ENCODE measurements at regions not wholly inside any gene's neighbourhood (a gene's known extent, or its start where the extent isn't known, plus 50 kb on each side); places are given as distances from the start of the nearest gene placed in this dataset.

DNA sequence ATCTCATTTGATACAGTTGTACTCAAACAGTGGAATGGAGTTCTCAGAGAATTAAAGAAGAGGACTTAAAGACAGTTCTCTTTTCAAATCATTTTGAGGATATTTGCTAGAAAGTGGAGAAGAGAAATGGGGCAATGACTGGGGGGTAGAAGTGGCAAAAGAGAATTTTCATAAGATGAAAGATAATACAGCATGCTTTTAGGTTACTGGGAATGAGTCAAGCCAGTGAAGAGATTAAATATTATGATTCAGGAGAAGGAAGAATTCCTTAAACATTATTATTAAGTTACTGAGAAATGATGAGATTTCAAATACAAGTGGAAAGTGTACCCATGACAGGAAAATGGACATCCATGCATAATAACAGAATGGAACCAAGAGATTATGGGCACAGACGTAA, 219.0 kb upstream of the DKK2 start:
- H3K4me3 ChIP-seq (ENCODE audit: severe bottlenecking) = no peak overlapping the region
- peak overlapping the region; percentile 13 for H3K27ac ChIP-seq (ENCODE audit: poor library complexity, severe bottlenecking)
- no peak for TF ChIP-seq CTCF (IDR thresholded peaks at IDR 0.05; ENCODE audit: poor library complexity, severe bottlenecking)
- H3K36me3 ChIP-seq (ENCODE audit: low read depth) = no peaks in the 10 kb centered on the region
- H3K9me3 ChIP-seq (ENCODE audit: severe bottlenecking) = no peaks in the 10 kb centered on the region
- ATAC-seq (ENCODE audit: low read depth) (peak; percentile 49; the same call in 2 of the 3 replicates), DNase-seq (ENCODE audit: low spot score) (no peak)
- peaks cover 17% of the 10 kb centered on the region for H3K4me1 ChIP-seq (ENCODE audit: insufficient read depth, poor library complexity, severe bottlenecking)
- H3K27me3 ChIP-seq (ENCODE audit: insufficient read depth, poor library complexity, severe bottlenecking) = no peaks in the 10 kb centered on the region

- no peak for TF ChIP-seq CTCF (IDR thresholded peaks at IDR 0.05; ENCODE audit: poor library complexity, severe bottlenecking)
- Histone ChIP-seq H3K4me1 (ENCODE audit: insufficient read depth, poor library complexity, severe bottlenecking) (peaks cover 13% of the 10 kb centered on the region), H3K9me3 (ENCODE audit: severe bottlenecking) (no peaks in the 10 kb centered on the region), H3K27me3 (ENCODE audit: insufficient read depth, poor library complexity, severe bottlenecking) (no peaks in the 10 kb centered on the region), H3K4me3 (ENCODE audit: severe bottlenecking) (no peak overlapping the region), H3K27ac (ENCODE audit: poor library complexity, severe bottlenecking) (no peak overlapping the region), H3K36me3 (ENCODE audit: low read depth) (no peaks in the 10 kb centered on the region)
- ATAC-seq (ENCODE audit: low read depth) (no peak), DNase-seq (ENCODE audit: low spot score) (no peak)
These were observed 217.5 kb upstream of the DKK2 start for GRCh38 chr4:107253579-107254068.

- H3K27ac ChIP-seq (ENCODE audit: poor library complexity, severe bottlenecking) = no peak overlapping the region
- DNase-seq (ENCODE audit: low spot score) (no peak), ATAC-seq (ENCODE audit: low read depth) (no peak)
- no peaks in the 10 kb centered on the region for H3K27me3 ChIP-seq (ENCODE audit: insufficient read depth, poor library complexity, severe bottlenecking)
- peaks cover 8% of the 10 kb centered on the region for H3K4me1 ChIP-seq (ENCODE audit: insufficient read depth, poor library complexity, severe bottlenecking)
- no peak overlapping the region for H3K4me3 ChIP-seq (ENCODE audit: severe bottlenecking)
- H3K9me3 ChIP-seq (ENCODE audit: severe bottlenecking) = no peaks in the 10 kb centered on the region
- no peak for TF ChIP-seq CTCF (IDR thresholded peaks at IDR 0.05; ENCODE audit: poor library complexity, severe bottlenecking)
- no peaks in the 10 kb centered on the region for H3K36me3 ChIP-seq (ENCODE audit: low read depth)
These were observed 217.0 kb upstream of the DKK2 start for GRCh38 chr4:107253090-107253489.

GRCh38 chr4:107252571-107252970, 216.5 kb upstream of the DKK2 start:
- Histone ChIP-seq H3K27me3 (ENCODE audit: insufficient read depth, poor library complexity, severe bottlenecking) (no peaks in the 10 kb centered on the region), H3K36me3 (ENCODE audit: low read depth) (no peaks in the 10 kb centered on the region), H3K27ac (ENCODE audit: poor library complexity, severe bottlenecking) (no peak overlapping the region), H3K4me1 (ENCODE audit: insufficient read depth, poor library complexity, severe bottlenecking) (peaks cover 4% of the 10 kb centered on the region), H3K9me3 (ENCODE audit: severe bottlenecking) (no peaks in the 10 kb centered on the region), H3K4me3 (ENCODE audit: severe bottlenecking) (no peak overlapping the region)
- ATAC-seq (ENCODE audit: low read depth) (no peak), DNase-seq (ENCODE audit: low spot score) (no peak)
- TF ChIP-seq CTCF (IDR thresholded peaks at IDR 0.05; ENCODE audit: poor library complexity, severe bottlenecking) = no peak

DNA sequence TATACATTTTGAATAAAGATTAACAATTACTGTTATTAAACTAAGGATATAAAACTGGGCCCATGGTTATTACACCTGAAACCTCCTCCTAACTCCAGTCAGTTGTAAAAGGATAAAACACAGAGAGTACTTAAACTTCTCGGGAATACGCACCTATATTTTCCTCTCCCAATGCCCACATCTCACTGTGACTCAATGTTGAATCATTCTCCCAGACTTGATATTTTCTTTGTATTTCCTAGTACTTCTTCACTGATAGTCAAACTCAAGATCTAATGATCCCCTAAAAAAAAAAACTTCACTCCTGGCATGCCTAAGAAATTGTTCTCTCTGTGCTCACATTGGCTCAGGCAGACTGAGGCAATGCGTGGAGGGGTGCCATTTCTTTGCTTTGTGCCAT, 212.5 kb upstream of the DKK2 start:
- no peaks in the 10 kb centered on the region for H3K27me3 ChIP-seq (ENCODE audit: insufficient read depth, poor library complexity, severe bottlenecking)
- ATAC-seq (ENCODE audit: low read depth) (peak; percentile 67; the same call in 2 of the 3 replicates), DNase-seq (ENCODE audit: low spot score) (no peak)
- H3K4me1 ChIP-seq (ENCODE audit: insufficient read depth, poor library complexity, severe bottlenecking) = no peaks in the 10 kb centered on the region
- H3K27ac ChIP-seq (ENCODE audit: poor library complexity, severe bottlenecking) = no peak overlapping the region
- TF ChIP-seq CTCF (IDR thresholded peaks at IDR 0.05; ENCODE audit: poor library complexity, severe bottlenecking) = no peak
- H3K36me3 ChIP-seq (ENCODE audit: low read depth) = no peaks in the 10 kb centered on the region
- no peak overlapping the region for H3K4me3 ChIP-seq (ENCODE audit: severe bottlenecking)
- H3K9me3 ChIP-seq (ENCODE audit: severe bottlenecking) = no peaks in the 10 kb centered on the region

Data from RWPE2 (cell line).